ENCODE measurements at regions not wholly inside any gene's neighbourhood (a gene's known extent, or its start where the extent isn't known, plus 50 kb on each side); places are given as distances from the start of the nearest gene placed in this dataset.
"Not testable (repeated sequence)": the region's sequence is repeated elsewhere in the genome, so short reads cannot be mapped to it uniquely, and the experiment has no call there.

GRCh38 chr1:229176457-229176856, 94.5 kb upstream of the RAB4A start:
- TF ChIP-seq CTCF (IDR thresholded peaks at IDR 0.05; ENCODE audit: low read depth, low read length, missing input control); ATF3 (IDR thresholded peaks at IDR 0.05); SP1 (IDR thresholded peaks at IDR 0.05); RXRA (IDR thresholded peaks at IDR 0.05); TAF1 (conservative IDR thresholded peaks at IDR 0.05); RAD21 (IDR thresholded peaks at IDR 0.05); ZBTB33 (IDR thresholded peaks at IDR 0.05); FOXA1 (IDR thresholded peaks at IDR 0.05); GABPA (IDR thresholded peaks at IDR 0.05 in 1 of 2, conservative IDR thresholded peaks at IDR 0.05 in 1 of 2): not testable (repeated sequence)

Data from liver (tissue), 3 donors.